Eye (tissue), 1 donor: ENCODE measurements at regions not wholly inside any gene's neighbourhood (a gene's known extent, or its start where the extent isn't known, plus 50 kb on each side); places are given as distances from the start of the nearest gene placed in this dataset.

Experiments
- DNase-seq: peaks from one replicate; pipeline ENCODE4 v3.0.0-alpha.2; 2015

DNA sequence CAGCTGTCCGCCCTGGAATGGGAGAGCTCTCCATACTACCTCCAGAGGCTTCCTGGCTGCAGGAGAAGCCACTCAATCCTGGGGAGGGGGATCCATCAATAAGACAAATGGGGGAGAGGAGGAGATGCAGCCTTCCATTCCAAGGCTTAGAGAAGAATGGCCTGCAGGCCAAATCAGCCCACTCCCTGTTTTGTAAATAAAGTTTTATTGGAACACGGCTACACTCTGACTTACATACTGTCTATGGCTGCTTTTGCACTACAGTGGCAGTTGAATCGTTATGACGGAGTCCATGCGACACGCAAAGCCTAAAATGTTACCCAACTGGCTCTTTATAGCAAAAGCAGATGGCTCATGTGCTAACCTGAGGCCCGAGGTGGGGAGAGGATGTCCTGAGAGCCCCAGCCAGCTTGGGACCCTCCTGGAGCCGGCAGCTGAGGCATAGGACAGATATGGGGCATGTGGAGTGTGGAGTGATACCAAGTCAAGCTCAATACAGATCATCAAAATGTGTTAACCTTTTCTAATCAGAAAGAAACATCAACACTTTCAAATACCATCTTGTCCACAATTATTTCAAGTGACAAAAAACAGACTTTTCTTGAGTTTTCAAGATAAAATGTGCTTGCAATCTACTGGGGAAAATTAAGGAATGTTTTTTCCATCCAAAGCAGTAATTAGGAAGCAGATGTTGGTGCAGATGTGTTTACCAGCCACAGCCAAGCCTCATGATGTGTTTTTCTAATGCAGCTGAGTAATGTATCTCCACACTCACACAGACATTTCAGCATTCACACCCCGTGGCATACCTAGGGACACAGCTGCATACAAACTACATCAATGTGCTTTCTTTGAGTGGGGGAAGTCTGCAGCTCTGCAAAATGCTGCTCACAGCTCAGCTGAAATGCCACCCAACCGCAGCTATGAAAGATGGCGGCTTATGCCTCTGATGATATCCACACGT is 181.6 kb downstream of the SHANK2 start:
- no peak for DNase-seq

DNA sequence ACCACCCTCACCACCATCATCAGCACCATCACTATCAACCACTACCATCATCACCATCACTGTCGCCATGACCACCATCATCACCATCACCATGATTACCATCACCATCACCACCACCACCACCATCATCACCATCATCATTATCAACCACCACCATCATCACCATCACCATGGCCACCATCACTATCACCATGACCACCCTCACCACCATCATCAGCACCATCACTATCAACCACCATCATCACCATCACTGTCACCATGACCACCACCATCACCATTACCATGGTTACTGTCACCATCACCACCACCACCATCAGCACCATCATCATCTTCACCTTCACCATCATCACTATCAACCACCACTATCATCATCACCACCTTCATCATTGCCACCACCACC is 183.4 kb downstream of the SHANK2 start:
- no peak for DNase-seq

DNA sequence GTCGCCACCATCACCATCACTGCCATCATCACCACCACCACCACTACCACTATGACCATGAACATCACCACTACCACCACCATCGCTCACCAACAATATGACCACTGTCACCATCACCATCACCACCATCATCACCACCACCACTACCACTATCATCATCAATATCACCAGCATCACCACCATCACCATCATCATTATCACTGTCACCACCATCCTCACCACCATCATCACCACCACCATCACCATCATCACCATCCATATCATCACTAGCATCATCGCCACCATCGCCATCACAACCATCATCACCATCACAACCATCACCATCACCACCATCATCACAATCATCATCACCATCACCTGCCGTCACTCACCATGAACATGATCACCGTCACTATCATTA is 184.6 kb downstream of the SHANK2 start:
- no peak for DNase-seq

DNA sequence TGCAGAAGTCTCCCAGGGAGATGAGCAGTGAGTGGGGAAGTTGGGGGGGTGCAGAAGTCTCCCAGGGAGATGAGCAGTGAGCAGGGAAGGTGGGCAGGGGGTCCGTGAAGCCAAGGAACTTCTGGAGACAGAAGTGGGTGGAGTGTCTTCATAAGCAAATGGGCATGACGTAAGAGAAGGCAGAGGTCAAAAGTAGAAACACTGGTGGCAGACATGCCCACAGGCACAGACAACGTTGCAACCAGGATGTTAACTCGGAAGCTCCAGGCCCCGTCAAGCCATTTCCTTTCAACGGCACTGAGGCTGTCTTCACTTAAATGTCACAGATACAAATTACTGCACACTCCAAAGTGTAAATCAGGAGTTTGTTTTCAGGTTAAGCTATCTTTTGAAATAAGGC is 186.1 kb downstream of the SHANK2 start:
- DNase-seq = no peak

DNA sequence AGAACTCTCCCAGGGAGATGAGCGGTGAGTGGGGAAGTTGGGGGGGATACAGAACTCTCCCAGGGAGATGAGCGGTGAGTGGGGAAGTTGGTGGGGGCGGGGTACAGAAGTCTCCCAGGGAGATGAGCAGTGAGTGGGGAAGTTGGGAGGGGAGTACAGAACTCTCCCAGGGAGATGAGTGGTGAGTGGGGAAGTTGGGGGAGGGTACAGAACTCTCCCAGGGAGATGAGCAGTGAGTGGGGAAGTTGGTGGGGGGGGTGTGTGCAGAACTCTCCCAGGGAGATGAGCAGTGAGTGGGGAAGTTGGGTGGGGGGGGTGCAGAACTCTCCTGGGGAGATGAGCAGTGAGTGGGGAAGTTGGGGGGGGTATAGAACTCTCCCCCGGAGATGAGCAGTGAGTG is 186.5 kb downstream of the SHANK2 start:
- DNase-seq = no peak

DNA sequence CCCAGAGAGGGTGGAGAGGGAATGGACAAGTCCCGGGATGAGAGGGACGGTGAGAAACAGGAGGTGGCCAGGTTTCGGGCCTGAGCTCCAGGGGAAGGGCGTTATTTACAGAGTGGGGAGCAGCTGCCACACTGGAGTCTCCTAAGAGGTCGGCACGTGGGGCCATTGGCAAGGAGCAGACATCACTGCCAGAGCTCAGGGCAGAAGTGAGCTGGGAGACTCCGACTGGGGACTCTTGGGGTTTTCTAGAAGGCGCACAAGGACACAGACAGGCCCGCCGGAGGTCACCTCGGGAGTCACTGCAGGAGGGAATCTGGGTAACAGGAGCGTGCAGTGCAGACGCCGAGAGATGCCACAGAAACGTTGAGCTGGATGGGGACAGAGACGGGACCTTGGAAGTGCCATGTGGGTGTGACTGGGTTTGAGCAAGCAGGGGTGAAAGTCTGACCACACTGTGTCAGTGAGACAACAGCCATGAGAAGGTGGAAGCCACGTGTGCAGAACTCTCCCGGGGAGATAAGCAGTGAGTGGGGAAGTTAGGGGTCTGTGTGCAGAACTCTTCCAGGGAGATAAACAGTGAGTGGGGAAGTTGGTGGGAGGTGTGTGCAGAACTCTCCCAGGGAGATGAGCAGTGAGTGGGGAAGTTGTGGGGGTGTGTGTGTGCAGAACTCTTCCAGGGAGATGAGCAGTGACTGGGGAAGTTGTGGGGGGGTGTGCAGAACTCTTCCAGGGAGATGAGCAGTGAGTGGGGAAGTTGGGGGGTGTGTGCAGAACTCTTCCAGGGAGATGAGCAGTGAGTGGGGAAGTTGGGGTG is 187.5 kb downstream of the SHANK2 start:
- no peak for DNase-seq

DNA sequence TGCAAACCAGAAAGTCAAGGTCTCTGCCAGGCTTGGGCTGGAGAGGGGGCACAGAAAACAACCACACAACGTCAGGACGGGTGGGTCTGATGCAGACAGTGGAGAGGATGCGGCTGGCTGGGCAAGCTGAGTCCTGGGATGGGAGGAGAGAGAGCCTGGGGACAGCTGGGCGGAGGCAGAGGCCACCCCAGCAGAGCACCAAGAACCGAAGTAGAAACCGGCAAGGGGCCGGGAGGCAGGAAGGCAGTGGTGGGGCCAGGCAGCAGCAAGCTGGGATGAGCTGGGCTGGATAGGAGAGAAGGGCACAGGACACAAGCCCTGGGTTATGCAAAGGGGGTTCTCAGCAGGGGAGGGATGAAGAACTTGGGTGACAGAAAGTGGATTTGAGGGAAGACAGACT is 188.2 kb downstream of the SHANK2 start:
- no peak for DNase-seq

DNA sequence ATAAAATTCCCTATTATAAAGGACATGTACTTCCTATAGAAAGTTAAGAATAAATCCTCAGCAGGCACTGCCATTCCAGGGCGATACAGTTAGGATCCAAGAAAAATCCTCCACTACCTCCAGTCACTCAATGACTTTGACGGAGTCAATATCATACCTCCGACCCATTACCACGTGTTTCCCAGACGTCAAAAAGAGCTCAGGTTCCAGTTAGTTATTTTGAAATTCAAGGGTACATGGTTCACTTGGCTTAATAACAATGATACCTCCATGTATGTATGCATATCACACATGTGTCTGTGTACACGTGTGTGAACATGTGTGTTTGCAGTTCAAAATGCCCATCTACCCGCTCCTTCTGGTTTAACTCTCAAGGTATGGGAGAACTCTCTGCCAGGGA is 189.2 kb downstream of the SHANK2 start:
- DNase-seq = no peak

DNA sequence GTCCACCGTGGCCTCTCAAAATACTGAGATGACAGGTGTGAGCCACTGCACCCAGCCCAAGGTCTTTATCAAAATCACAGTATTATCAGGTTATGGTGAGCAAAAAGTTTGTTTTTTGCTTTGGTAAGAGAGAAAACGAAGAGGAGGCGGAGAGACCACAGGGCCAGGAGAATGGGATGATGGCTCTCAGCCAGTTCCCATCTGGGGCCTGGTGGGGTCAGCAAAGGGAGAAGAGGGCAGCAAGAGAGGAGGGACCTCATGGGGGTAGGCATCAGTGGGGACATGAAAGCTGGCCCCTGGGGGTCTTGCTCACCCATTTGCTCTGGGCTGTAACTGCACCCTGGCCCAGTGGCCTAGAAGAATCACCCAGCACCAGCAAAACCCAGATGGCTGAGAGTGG is 190.2 kb downstream of the SHANK2 start:
- no peak for DNase-seq

DNA sequence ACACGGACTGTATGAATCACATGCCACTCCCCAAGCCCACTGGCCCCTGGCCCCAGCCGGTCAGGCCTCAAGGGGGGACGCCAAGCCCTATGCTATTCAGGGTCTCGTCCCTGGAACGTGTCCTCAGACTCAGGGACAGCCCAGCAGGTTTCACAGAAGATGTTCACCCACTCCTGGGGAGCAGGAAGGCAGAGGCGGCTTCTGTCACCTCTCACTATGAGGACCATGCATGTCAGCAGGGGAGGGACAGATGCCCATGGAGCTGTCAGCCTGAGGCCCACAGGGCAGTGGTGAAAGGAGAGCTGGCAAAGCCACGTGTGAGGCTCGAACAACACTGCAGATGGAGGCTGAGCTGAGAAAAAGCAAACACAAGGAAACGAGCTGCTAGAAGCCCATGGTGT is 192.0 kb downstream of the SHANK2 start:
- no peak for DNase-seq

DNA sequence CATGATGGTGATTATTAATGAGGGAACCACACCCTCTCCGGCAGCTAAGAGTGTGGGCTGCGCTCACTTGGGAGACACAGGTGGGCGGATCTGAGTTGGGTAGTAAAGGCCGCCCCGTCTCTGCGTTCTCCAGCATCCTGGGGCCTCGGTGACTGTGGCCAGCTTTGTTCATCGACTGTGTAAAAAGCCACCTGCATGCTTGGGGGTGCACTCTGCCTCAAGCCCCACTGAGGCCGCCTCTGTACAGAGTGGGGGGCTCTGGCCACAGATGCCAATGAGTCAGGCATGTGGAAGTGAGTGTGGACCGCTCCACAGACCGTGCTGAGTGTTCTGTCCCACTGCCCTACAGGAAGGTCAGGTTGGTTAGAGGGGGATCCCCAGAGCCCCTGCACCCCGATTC is 192.7 kb downstream of the SHANK2 start:
- no peak for DNase-seq

DNA sequence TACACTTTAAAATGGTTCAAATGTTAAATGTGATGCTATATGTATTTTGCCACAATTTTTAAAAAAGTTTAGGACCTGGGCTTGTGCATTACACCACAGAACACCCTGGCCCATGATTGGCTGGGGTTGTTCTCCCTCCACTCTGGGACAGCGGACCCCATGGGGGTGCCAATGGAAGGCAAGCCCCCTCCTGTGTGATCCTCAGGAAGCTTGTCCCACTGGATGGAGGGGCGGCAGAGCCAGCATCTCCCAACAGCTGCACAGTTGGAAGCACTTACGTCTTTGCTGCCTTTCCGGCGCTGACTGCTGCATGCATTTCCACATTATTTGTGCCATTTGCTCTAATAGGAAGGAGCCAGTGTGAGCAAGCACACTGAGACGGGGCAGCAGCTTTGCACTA is 196.5 kb downstream of the SHANK2 start:
- no peak for DNase-seq
